HL-60 (cell line): ENCODE measurements at regions not wholly inside any gene's neighbourhood (a gene's known extent, or its start where the extent isn't known, plus 50 kb on each side); places are given as distances from the start of the nearest gene placed in this dataset.

Experiments used
- DNase-seq, 2 experiments: peaks; one replicate each; pipeline ENCODE4 v3.0.0-alpha.2; 2010 to 2020; ENCODE audit warnings: low read depth in 1 of 2, low spot score in 1 of 2
- H3K27ac ChIP-seq: fragments of 250-450 bp; sonication (Bioruptor Pico); replicated peaks from 2 replicates; pipeline ENCODE4 v1.5.1; 2020; ENCODE audit warnings: mild to moderate bottlenecking, moderate library complexity
- H3K27me3 ChIP-seq: fragments of 250-450 bp; sonication (Bioruptor Pico); 2 replicates; pipeline ENCODE4 v1.5.1; 2021; ENCODE audit warnings: mild to moderate bottlenecking, moderate library complexity; ENCODE audit not compliant: insufficient read depth, poor library complexity, severe bottlenecking
- H3K4me3 ChIP-seq: replicated peaks from 2 replicates; pipeline ENCODE4 v1.5.1; 2011; ENCODE audit warnings: mild to moderate bottlenecking, control low read depth, low read length; ENCODE audit not compliant: insufficient read depth
- GABPA ChIP-seq: IDR thresholded peaks from 2 replicates; pipeline ENCODE4 v1.6.1; 2012; ENCODE audit warnings: low read depth
- POLR2AphosphoS5 ChIP-seq: IDR thresholded peaks from 2 replicates; pipeline ENCODE4 v1.6.1; 2012; ENCODE audit warnings: low read depth
- SPI1 ChIP-seq: IDR thresholded peaks from 2 replicates; pipeline ENCODE4 v1.6.1; 2012; ENCODE audit warnings: low read depth, mild to moderate bottlenecking, borderline replicate concordance
- TF ChIP-seq, protein P1 (sequence below): IDR thresholded peaks from one replicate; pipeline ENCODE4 v1.5.1; 2011; ENCODE audit warnings: low read length, control low read depth, inconsistent platforms; ENCODE audit not compliant: insufficient read depth
- TF ChIP-seq, protein P2 (sequence below): IDR thresholded peaks from 2 replicates; pipeline ENCODE4 v1.6.1; 2012; ENCODE audit warnings: low read depth; ENCODE audit not compliant: insufficient replicate concordance

DNA sequence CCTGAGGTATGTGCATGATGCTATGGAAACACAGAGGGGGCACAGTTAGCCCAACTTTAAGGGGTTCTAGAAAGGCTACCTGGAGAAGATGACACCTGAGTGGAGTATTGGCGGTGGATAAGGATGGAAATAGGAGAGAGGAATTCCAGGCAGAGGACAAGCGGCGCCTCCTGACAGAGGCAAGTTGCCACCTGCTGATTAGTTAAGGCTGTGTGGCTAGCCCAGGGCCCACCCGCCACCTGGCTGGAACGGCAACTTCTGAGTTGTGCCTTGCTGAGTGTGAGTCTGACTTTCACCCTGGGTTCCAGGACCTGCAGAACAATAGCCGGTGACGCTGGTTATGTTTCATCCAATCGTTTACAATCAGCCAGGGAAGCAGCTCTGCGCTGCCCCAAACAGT is 126.9 kb upstream of the LMO4 start:
- DNase-seq = no peak
- Histone ChIP-seq H3K27ac (no peak overlapping the region), H3K4me3 (no peak overlapping the region), H3K27me3 (no peaks in the 10 kb centered on the region)
- no peak for TF ChIP-seq GABPA
- no peak for TF ChIP-seq SPI1
- no peak for TF ChIP-seq POLR2AphosphoS5
- TF ChIP-seq, protein P1, sequence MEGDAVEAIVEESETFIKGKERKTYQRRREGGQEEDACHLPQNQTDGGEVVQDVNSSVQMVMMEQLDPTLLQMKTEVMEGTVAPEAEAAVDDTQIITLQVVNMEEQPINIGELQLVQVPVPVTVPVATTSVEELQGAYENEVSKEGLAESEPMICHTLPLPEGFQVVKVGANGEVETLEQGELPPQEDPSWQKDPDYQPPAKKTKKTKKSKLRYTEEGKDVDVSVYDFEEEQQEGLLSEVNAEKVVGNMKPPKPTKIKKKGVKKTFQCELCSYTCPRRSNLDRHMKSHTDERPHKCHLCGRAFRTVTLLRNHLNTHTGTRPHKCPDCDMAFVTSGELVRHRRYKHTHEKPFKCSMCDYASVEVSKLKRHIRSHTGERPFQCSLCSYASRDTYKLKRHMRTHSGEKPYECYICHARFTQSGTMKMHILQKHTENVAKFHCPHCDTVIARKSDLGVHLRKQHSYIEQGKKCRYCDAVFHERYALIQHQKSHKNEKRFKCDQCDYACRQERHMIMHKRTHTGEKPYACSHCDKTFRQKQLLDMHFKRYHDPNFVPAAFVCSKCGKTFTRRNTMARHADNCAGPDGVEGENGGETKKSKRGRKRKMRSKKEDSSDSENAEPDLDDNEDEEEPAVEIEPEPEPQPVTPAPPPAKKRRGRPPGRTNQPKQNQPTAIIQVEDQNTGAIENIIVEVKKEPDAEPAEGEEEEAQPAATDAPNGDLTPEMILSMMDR = no peak
- TF ChIP-seq, protein P2, sequence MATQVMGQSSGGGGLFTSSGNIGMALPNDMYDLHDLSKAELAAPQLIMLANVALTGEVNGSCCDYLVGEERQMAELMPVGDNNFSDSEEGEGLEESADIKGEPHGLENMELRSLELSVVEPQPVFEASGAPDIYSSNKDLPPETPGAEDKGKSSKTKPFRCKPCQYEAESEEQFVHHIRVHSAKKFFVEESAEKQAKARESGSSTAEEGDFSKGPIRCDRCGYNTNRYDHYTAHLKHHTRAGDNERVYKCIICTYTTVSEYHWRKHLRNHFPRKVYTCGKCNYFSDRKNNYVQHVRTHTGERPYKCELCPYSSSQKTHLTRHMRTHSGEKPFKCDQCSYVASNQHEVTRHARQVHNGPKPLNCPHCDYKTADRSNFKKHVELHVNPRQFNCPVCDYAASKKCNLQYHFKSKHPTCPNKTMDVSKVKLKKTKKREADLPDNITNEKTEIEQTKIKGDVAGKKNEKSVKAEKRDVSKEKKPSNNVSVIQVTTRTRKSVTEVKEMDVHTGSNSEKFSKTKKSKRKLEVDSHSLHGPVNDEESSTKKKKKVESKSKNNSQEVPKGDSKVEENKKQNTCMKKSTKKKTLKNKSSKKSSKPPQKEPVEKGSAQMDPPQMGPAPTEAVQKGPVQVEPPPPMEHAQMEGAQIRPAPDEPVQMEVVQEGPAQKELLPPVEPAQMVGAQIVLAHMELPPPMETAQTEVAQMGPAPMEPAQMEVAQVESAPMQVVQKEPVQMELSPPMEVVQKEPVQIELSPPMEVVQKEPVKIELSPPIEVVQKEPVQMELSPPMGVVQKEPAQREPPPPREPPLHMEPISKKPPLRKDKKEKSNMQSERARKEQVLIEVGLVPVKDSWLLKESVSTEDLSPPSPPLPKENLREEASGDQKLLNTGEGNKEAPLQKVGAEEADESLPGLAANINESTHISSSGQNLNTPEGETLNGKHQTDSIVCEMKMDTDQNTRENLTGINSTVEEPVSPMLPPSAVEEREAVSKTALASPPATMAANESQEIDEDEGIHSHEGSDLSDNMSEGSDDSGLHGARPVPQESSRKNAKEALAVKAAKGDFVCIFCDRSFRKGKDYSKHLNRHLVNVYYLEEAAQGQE = no peak

DNA sequence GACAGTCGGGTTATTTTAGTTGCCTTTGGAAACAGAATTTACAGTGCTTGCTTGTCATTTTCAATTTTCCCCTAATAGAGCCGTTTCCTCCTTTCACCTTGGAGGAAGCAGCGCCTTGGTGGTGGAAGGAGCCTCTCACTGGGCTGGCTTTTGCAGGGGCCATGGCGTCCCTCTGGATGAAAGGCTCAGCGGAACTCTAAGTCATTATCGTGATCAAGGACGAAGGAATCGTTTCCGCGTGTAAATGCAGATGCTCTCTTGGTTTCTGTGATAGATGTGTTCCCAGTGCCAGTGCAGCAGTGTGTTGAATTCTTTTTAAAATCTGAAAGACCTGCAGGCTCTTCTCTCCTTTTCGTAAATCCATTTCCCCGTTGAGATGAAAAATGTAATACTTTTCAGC is 126.2 kb upstream of the LMO4 start:
- Histone ChIP-seq H3K27ac (no peak overlapping the region), H3K4me3 (no peak overlapping the region), H3K27me3 (no peaks in the 10 kb centered on the region)
- TF ChIP-seq GABPA = no peak
- TF ChIP-seq POLR2AphosphoS5 = no peak
- TF ChIP-seq, protein P1 = no peak
- TF ChIP-seq, protein P2 = no peak
- TF ChIP-seq SPI1 = no peak
- DNase-seq = no peak

DNA sequence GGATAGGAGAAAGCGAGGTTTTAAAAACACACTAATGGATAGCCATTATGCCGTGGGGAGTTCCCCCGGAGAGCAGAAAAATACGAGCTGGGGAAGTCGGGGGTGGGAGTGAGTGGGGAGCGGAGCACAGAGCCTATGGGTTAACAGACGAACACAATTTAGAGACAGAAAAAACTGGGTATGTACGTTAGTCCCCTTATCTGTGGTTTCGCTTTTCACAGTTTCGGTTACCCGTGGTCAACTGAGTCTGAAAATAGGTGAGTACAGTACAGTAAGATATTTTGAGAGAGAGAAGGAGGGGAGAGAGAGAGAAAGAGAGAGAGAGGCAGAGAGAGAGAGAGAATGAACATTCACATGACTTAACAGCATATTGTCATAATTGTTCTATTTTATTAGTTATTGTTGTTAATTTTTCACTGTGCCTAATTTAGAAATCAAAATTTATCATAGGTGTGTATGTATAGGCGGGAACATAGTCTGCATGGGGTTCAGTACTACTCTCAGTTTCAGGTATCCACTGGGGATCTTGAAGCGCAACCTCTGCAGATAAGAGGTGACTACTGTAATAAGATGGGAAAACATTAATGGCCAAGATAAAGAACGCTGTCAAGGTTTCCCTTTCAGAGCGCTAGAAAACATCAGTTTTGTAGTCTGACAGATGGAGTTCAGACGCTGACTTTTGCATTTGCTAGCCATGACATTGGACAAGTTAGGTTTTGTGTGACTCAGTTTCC is 125.6 kb upstream of the LMO4 start:
- no peak overlapping the region for H3K27ac ChIP-seq
- H3K4me3 ChIP-seq = no peak overlapping the region
- TF ChIP-seq, protein P1 = no peak
- TF ChIP-seq POLR2AphosphoS5 (no peak), GABPA (no peak), SPI1 (no peak)
- TF ChIP-seq, protein P2 = no peak
- no peaks in the 10 kb centered on the region for H3K27me3 ChIP-seq
- no peak for DNase-seq
